Ovary (tissue), 7 donors: ENCODE measurements at regions not wholly inside any gene's neighbourhood (a gene's known extent, or its start where the extent isn't known, plus 50 kb on each side); places are given as distances from the start of the nearest gene placed in this dataset.

Experiments
- DNase-seq, 5 donors: peaks; one replicate each; pipeline ENCODE4 v3.0.0-alpha.2; 2019 to 2020
- H3K27ac ChIP-seq, 2 donors: fragments of 200-600 bp; one replicate each; pipeline versions ENCODE4 v1.5.1 to v1.8.0; 2019 to 2022
- H3K27me3 ChIP-seq: fragments of 200-600 bp; one replicate; pipeline ENCODE4 v1.8.0; 2022
- H3K36me3 ChIP-seq: fragments of 200-600 bp; sonication (generic); one replicate; pipeline ENCODE4 v1.5.1; 2019
- H3K4me1 ChIP-seq: one replicate; pipeline ENCODE4 v1.8.1; 2013; ENCODE audit warnings: mild to moderate bottlenecking, moderate library complexity; ENCODE audit not compliant: insufficient read depth
- H3K4me3 ChIP-seq: fragments of 200-600 bp; sonication (generic); one replicate; pipeline ENCODE4 v1.5.1; 2017
- H3K9me3 ChIP-seq, 2 donors: fragments of 200-600 bp in 1 of 2; sonication (generic) in 1 of 2; one replicate each; pipeline versions ENCODE4 v1.5.1 to v1.8.1; 2013 to 2019; ENCODE audit warnings: mild to moderate bottlenecking in 1 of 2, moderate library complexity in 1 of 2
- CTCF ChIP-seq, 3 donors: fragments of 450-650 bp in 2 of 3; fragments of 200-600 bp in 1 of 3; IDR thresholded peaks; one replicate each; pipeline versions ENCODE4 v1.5.1 to v1.8.0; 2016 to 2022; ENCODE audit warnings: antibody characterized with exemption in 3 of 3, mild to moderate bottlenecking in 1 of 3
- EP300 ChIP-seq: sonication (generic); formaldehyde crosslinking; IDR thresholded peaks from one replicate; pipeline ENCODE4 v1.6.1; 2017; ENCODE audit warnings: antibody characterized with exemption
- POLR2A ChIP-seq: fragments of 450-650 bp; IDR thresholded peaks from one replicate; pipeline ENCODE4 v1.6.1; 2017; ENCODE audit warnings: antibody characterized with exemption, mild to moderate bottlenecking, moderate library complexity
- WGBS, 3 donors: extraction: QIAGEN DNeasy Blood & Tissue Kit in 1 of 3; methylation state at CpG; one replicate each; pipeline versions ENCODE4 v1.1.5 to v1.1.7; 2013 to 2017; 5-methylcytosine and 5-hydroxymethylcytosine counted together
- intact Hi-C, 4 donors: fragments of 100-400 bp; cut with DNase I; formaldehyde crosslinking; loops; one replicate each; pipeline versions ENCODE4 v1.11.0 to v1.15.1; 2022 to 2023
- donor health status: DM: no; HTN: no; CAD: no; lungs with moderate emphysema.
- donor health status: DM: no; HTN: no; CAD: no.
- donor health status: Bipolar disorder and iron deficiency.
- donor health status: DM: no; HTN: no; CAD: no.
- donor health status: DM: yes; HTN: yes; CAD: no.

GRCh38 chr14:89576145-89576927, 159.3 kb upstream of the FOXN3 start:
- no peaks in the 10 kb centered on the region for H3K36me3 ChIP-seq
- 87% methylated on average over 14 of the region's 14 CpGs for WGBS, 3 donors
- no peaks in the 10 kb centered on the region for H3K4me1 ChIP-seq
- H3K27ac ChIP-seq, result no peak overlapping the region
- intact Hi-C loops, result no loop called here
- TF ChIP-seq EP300 (no peak), POLR2A (no peak), CTCF (IDR thresholded peaks at IDR 0.05) (no peak)
- DNase-seq, result no peak
- H3K4me3 ChIP-seq, result no peak overlapping the region
- no peaks in the 10 kb centered on the region for H3K9me3 ChIP-seq
- H3K27me3 ChIP-seq, result no peaks in the 10 kb centered on the region

GRCh38 chr14:89575386-89576061, 158.5 kb upstream of the FOXN3 start:
- no peaks in the 10 kb centered on the region for H3K27me3 ChIP-seq
- H3K36me3 ChIP-seq, result no peaks in the 10 kb centered on the region
- no peaks in the 10 kb centered on the region for H3K4me1 ChIP-seq
- H3K9me3 ChIP-seq, result no peaks in the 10 kb centered on the region
- intact Hi-C loops, result no loop called here
- DNase-seq, result no peak
- TF ChIP-seq POLR2A (no peak), CTCF (IDR thresholded peaks at IDR 0.05) (no peak), EP300 (no peak)
- no peak overlapping the region for H3K27ac ChIP-seq
- 87 to 90% (median 89%) methylated on average over 17 of the region's 17 CpGs for WGBS, 3 donors
- no peak overlapping the region for H3K4me3 ChIP-seq

GRCh38 chr14:89574420-89574819, 157.4 kb upstream of the FOXN3 start:
- Histone ChIP-seq H3K9me3 (no peaks in the 10 kb centered on the region), H3K4me3 (no peak overlapping the region), H3K4me1 (no peaks in the 10 kb centered on the region), H3K36me3 (no peaks in the 10 kb centered on the region), H3K27me3 (no peaks in the 10 kb centered on the region), H3K27ac (no peak overlapping the region)
- TF ChIP-seq CTCF (IDR thresholded peaks at IDR 0.05), result no peak
- DNase-seq, result no peak
- WGBS, 3 donors, result 78 to 87% (median 86%) methylated on average over 4 of the region's 4 CpGs
- intact Hi-C loops, result no loop called here

- no peaks in the 10 kb centered on the region for H3K9me3 ChIP-seq
- H3K4me3 ChIP-seq, result no peak overlapping the region
- H3K27me3 ChIP-seq, result no peaks in the 10 kb centered on the region
- no peaks in the 10 kb centered on the region for H3K36me3 ChIP-seq
- WGBS, 3 donors, result 91 to 92% (median 92%) methylated on average over 3 of the region's 3 CpGs
- DNase-seq, result no peak
- intact Hi-C loops, result no loop called here
- H3K27ac ChIP-seq, result no peak overlapping the region
- no peaks in the 10 kb centered on the region for H3K4me1 ChIP-seq
- TF ChIP-seq CTCF (IDR thresholded peaks at IDR 0.05) (no peak), POLR2A (no peak), EP300 (no peak)
Measured at GRCh38 chr14:89573399-89573657, 156.3 kb upstream of the FOXN3 start.
